ENCODE measurements at regions not wholly inside any gene's neighbourhood (a gene's known extent, or its start where the extent isn't known, plus 50 kb on each side); places are given as distances from the start of the nearest gene placed in this dataset.

- TF ChIP-seq POLR2A (IDR thresholded peaks at IDR 0.05) (no peak), CTCF (IDR thresholded peaks at IDR 0.05) (no peak)
These were observed 315.0 kb downstream of the LPIN1 start for GRCh38 chr2:12061286-12062052.
